Thyroid gland (tissue), 4 donors: ENCODE measurements at regions not wholly inside any gene's neighbourhood (a gene's known extent, or its start where the extent isn't known, plus 50 kb on each side); places are given as distances from the start of the nearest gene placed in this dataset.

Experiments used
- DNase-seq, 2 donors: peaks; one replicate each; pipeline ENCODE4 v3.0.0-alpha.2; 2019
- H3K27ac ChIP-seq, 3 donors: fragments of 200-600 bp; sonication (generic); 1 replicate in 2 of 3; 2 replicates in 1 of 3; pipeline ENCODE4 v1.5.1; 2016 to 2019; ENCODE audit warnings: mild to moderate bottlenecking in 1 of 3, moderate library complexity in 1 of 3
- H3K27me3 ChIP-seq: fragments of 200-600 bp; sonication (generic); one replicate; pipeline ENCODE4 v1.5.1; 2019
- H3K36me3 ChIP-seq, 2 donors: fragments of 200-600 bp; sonication (generic); one replicate each; pipeline ENCODE4 v1.5.1; 2016 to 2019
- H3K4me1 ChIP-seq, 2 donors: fragments of 200-600 bp; sonication (generic); one replicate each; pipeline ENCODE4 v1.5.1; 2017 to 2019
- H3K4me3 ChIP-seq, 3 donors: fragments of 200-600 bp; sonication (generic); replicated peaks in 1 of 3; 1 replicate in 2 of 3; 2 replicates in 1 of 3; pipeline ENCODE4 v1.5.1; 2016; ENCODE audit warnings: mild to moderate bottlenecking in 1 of 3
- H3K9me3 ChIP-seq: fragments of 200-600 bp; sonication (generic); one replicate; pipeline ENCODE4 v1.5.1; 2017
- CTCF ChIP-seq, 6 experiments: fragments of 200-600 bp in 3 of 6; fragments of 450-650 bp in 3 of 6; sonication (generic) in 3 of 6; IDR thresholded peaks; one replicate each; pipeline ENCODE4 v1.5.1; 2016 to 2019; ENCODE audit warnings: antibody characterized with exemption in 6 of 6, mild to moderate bottlenecking in 2 of 6, inconsistent platforms in 1 of 6, moderate library complexity in 1 of 6
- POLR2A ChIP-seq, 2 donors: fragments of 450-650 bp; IDR thresholded peaks; one replicate each; pipeline ENCODE4 v1.6.1; 2017; ENCODE audit warnings: antibody characterized with exemption in 2 of 2, mild to moderate bottlenecking in 2 of 2, moderate library complexity in 1 of 2
- WGBS, 2 donors: methylation state at CpG; one replicate each; pipeline ENCODE4 v1.1.5; 2017; 5-methylcytosine and 5-hydroxymethylcytosine counted together
- intact Hi-C: fragments of 100-400 bp; cut with DNase I; formaldehyde crosslinking; loops from one replicate; pipeline ENCODE4 v1.15.1; 2023

GRCh38 chr13:50358231-50359040 lies 343.2 kb downstream of the KCNRG start:
- Histone ChIP-seq H3K9me3 (no peaks in the 10 kb centered on the region), H3K36me3 (no peaks in the 10 kb centered on the region), H3K27ac (peak overlapping the region in 1 of 3 donors; percentile 24), H3K4me1 (peaks cover 31 to 34% of the 10 kb centered on the region in 2 donors), H3K27me3 (no peaks in the 10 kb centered on the region), H3K4me3 (no peak overlapping the region)
- intact Hi-C loops: no loop called here
- TF ChIP-seq POLR2A (IDR thresholded peaks at IDR 0.05) (no peak), CTCF (IDR thresholded peaks at IDR 0.05) (no peak)
- WGBS, 2 donors: 33 to 45% methylated on average over 1 of the region's 1 CpG
- DNase-seq: no peak

GRCh38 chr13:50359041-50359367 lies 343.8 kb downstream of the KCNRG start:
- H3K27ac ChIP-seq: no peak overlapping the region
- H3K4me1 ChIP-seq: peaks cover 28% of the 10 kb centered on the region in 2 donors
- TF ChIP-seq CTCF (IDR thresholded peaks at IDR 0.05): no peak
- TF ChIP-seq POLR2A (IDR thresholded peaks at IDR 0.05): no peak
- H3K9me3 ChIP-seq: no peaks in the 10 kb centered on the region
- 88 to 91% methylated on average over 3 of the region's 3 CpGs for WGBS, 2 donors
- H3K36me3 ChIP-seq: no peaks in the 10 kb centered on the region
- intact Hi-C loops: no loop called here
- H3K4me3 ChIP-seq: no peak overlapping the region
- DNase-seq: no peak
- no peaks in the 10 kb centered on the region for H3K27me3 ChIP-seq

GRCh38 chr13:50359779-50360178 lies 344.5 kb downstream of the KCNRG start:
- H3K27me3 ChIP-seq: no peaks in the 10 kb centered on the region
- H3K27ac ChIP-seq: no peak overlapping the region
- intact Hi-C loops: no loop called here
- no peaks in the 10 kb centered on the region for H3K36me3 ChIP-seq
- DNase-seq: no peak
- H3K4me1 ChIP-seq: peaks cover 20 to 22% of the 10 kb centered on the region in 2 donors
- WGBS, 2 donors: 88 to 89% methylated on average over 8 of the region's 8 CpGs
- TF ChIP-seq CTCF (IDR thresholded peaks at IDR 0.05) (no peak), POLR2A (IDR thresholded peaks at IDR 0.05) (no peak)
- no peak overlapping the region for H3K4me3 ChIP-seq
- no peaks in the 10 kb centered on the region for H3K9me3 ChIP-seq

- DNase-seq: peak in 1 of 2 donors; percentile 35
- Histone ChIP-seq H3K4me1 (peaks cover 25 to 27% of the 10 kb centered on the region in 2 donors), H3K36me3 (no peaks in the 10 kb centered on the region), H3K27ac (no peak overlapping the region), H3K9me3 (no peaks in the 10 kb centered on the region), H3K27me3 (no peaks in the 10 kb centered on the region), H3K4me3 (no peak overlapping the region)
- WGBS, 2 donors: 46 to 78% methylated on average over 2 of the region's 2 CpGs
- TF ChIP-seq CTCF (IDR thresholded peaks at IDR 0.05) (no peak), POLR2A (IDR thresholded peaks at IDR 0.05) (no peak)
- intact Hi-C loops: no loop called here
Measured at GRCh38 chr13:50360637-50361036, 345.4 kb downstream of the KCNRG start.

- H3K4me3 ChIP-seq: no peak overlapping the region
- TF ChIP-seq CTCF (IDR thresholded peaks at IDR 0.05): no peak
- TF ChIP-seq POLR2A (IDR thresholded peaks at IDR 0.05): no peak
- H3K27me3 ChIP-seq: no peaks in the 10 kb centered on the region
- 44 to 72% methylated on average over 3 of the region's 3 CpGs for WGBS, 2 donors
- no peaks in the 10 kb centered on the region for H3K36me3 ChIP-seq
- no peak overlapping the region for H3K27ac ChIP-seq
- H3K9me3 ChIP-seq: no peaks in the 10 kb centered on the region
- intact Hi-C loops: no loop called here
- H3K4me1 ChIP-seq: peaks cover 29 to 30% of the 10 kb centered on the region in 2 donors
- no peak for DNase-seq
Measured at GRCh38 chr13:50361282-50361681, 346.0 kb downstream of the KCNRG start.
